Gastrocnemius medialis (tissue), 4 donors: ENCODE measurements at regions not wholly inside any gene's neighbourhood (a gene's known extent, or its start where the extent isn't known, plus 50 kb on each side); places are given as distances from the start of the nearest gene placed in this dataset.

Experiments
- ATAC-seq, 2 donors: fragments of 150-250 bp; one replicate each; pipeline ENCODE4 v1.9.1; 2016
- DNase-seq, 2 donors: peaks; one replicate each; pipeline ENCODE4 v3.0.0-alpha.2; 2019
- H3K27ac ChIP-seq, 4 donors: fragments of 200-600 bp; sonication (generic); 1 replicate in 1 of 4; 2 replicates in 3 of 4; pipeline ENCODE4 v1.5.1; 2016 to 2018; ENCODE audit warnings: mild to moderate bottlenecking in 2 of 4, moderate library complexity in 1 of 4
- H3K27me3 ChIP-seq, 3 donors: fragments of 200-600 bp; sonication (generic) in 2 of 3; 1 replicate in 1 of 3; 2 replicates in 2 of 3; pipeline versions ENCODE4 v1.5.1 to v1.6.0; 2016 to 2019; ENCODE audit warnings: mild to moderate bottlenecking in 1 of 3, moderate library complexity in 1 of 3
- H3K36me3 ChIP-seq, 2 donors: fragments of 200-600 bp; sonication (generic) in 1 of 2; one replicate each; pipeline ENCODE4 v1.5.1; 2017 to 2018
- H3K4me1 ChIP-seq, 2 donors: fragments of 200-600 bp; sonication (generic) in 1 of 2; one replicate each; pipeline ENCODE4 v1.5.1; 2016 to 2017; ENCODE audit warnings: mild to moderate bottlenecking in 2 of 2
- H3K4me3 ChIP-seq, 4 donors: fragments of 200-600 bp; sonication (generic) in 3 of 4; 1 replicate in 1 of 4; 2 replicates in 3 of 4; pipeline ENCODE4 v1.5.1; 2016 to 2019; ENCODE audit warnings: mild to moderate bottlenecking in 2 of 4
- H3K9me3 ChIP-seq, 3 donors: fragments of 200-600 bp; sonication (generic) in 2 of 3; 1 replicate in 1 of 3; 2 replicates in 2 of 3; pipeline ENCODE4 v1.5.1; 2016 to 2019
- POLR2A ChIP-seq, 2 donors: fragments of 450-650 bp; IDR thresholded peaks; one replicate each; pipeline ENCODE4 v1.6.1; 2017; ENCODE audit warnings: antibody characterized with exemption in 2 of 2, mild to moderate bottlenecking in 2 of 2, moderate library complexity in 2 of 2
- in situ Hi-C, 4 donors: fragments of 200-750 bp; cut with MboI; loops; one replicate each; pipeline versions ENCODE4 v1.15.0 to v1.8.0; 2017; ENCODE audit warnings: low sequenced_read_pairs in 4 of 4
- intact Hi-C: fragments of 100-400 bp; cut with DNase I; formaldehyde crosslinking; loops from one replicate; pipeline ENCODE4 v1.15.1; 2023; ENCODE audit warnings: low total_unique reads
- TF ChIP-seq, protein P1 (sequence below), 5 experiments: fragments of 450-650 bp in 3 of 5; fragments of 200-600 bp in 2 of 5; sonication (generic) in 2 of 5; IDR thresholded peaks in 4 of 5; conservative IDR thresholded peaks in 1 of 5; 1 replicate in 4 of 5; 2 replicates in 1 of 5; pipeline ENCODE4 v1.5.1; 2016 to 2019; ENCODE audit warnings: antibody characterized with exemption in 5 of 5, mild to moderate bottlenecking in 3 of 5, moderate library complexity in 3 of 5

GRCh38 chr13:105341256-105341655 is 1194.2 kb downstream of the EFNB2 start:
- Histone ChIP-seq H3K4me1 (no peaks in the 10 kb centered on the region), H3K9me3 (no peaks in the 10 kb centered on the region), H3K4me3 (no peak overlapping the region), H3K36me3 (no peaks in the 10 kb centered on the region), H3K27me3 (no peaks in the 10 kb centered on the region), H3K27ac (no peak overlapping the region)
- intact Hi-C loops (no loop called here), in situ Hi-C loops (no loop called here)
- ATAC-seq (no peak), DNase-seq (no peak)
- TF ChIP-seq, protein P1, sequence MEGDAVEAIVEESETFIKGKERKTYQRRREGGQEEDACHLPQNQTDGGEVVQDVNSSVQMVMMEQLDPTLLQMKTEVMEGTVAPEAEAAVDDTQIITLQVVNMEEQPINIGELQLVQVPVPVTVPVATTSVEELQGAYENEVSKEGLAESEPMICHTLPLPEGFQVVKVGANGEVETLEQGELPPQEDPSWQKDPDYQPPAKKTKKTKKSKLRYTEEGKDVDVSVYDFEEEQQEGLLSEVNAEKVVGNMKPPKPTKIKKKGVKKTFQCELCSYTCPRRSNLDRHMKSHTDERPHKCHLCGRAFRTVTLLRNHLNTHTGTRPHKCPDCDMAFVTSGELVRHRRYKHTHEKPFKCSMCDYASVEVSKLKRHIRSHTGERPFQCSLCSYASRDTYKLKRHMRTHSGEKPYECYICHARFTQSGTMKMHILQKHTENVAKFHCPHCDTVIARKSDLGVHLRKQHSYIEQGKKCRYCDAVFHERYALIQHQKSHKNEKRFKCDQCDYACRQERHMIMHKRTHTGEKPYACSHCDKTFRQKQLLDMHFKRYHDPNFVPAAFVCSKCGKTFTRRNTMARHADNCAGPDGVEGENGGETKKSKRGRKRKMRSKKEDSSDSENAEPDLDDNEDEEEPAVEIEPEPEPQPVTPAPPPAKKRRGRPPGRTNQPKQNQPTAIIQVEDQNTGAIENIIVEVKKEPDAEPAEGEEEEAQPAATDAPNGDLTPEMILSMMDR (IDR thresholded peaks at IDR 0.05 in 4 of 5, conservative IDR thresholded peaks at IDR 0.05 in 1 of 5), result no peak
- no peak for TF ChIP-seq POLR2A (IDR thresholded peaks at IDR 0.05)

DNA sequence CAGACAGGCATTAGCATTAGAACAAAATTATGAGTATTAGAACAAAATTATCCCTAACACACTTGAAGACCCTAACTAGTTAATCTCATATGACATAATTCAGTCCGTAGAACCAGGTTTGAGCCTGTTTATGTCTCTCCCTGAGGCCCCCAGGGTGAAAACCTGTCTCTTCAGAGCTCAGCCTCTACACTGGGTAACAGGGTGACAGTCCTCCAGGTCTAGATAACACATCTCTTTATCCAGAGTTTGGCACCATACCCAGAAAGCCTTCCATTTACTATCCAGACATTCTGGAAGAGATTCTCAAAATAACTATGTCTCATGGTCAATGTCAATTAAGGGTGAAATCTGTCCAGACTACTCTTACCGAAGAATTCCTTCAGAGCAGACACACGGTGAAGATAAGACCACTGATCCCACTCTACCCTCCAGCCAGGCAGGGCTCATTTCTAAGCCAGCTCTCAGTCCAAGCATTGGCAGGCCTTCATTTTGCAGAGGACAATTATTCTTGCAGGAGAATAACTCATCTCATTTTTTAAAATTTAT is 1195.3 kb downstream of the EFNB2 start:
- no peak overlapping the region for H3K27ac ChIP-seq
- no peaks in the 10 kb centered on the region for H3K9me3 ChIP-seq
- no peaks in the 10 kb centered on the region for H3K4me1 ChIP-seq
- H3K4me3 ChIP-seq, result no peak overlapping the region
- TF ChIP-seq, protein P1 (IDR thresholded peaks at IDR 0.05 in 4 of 5, conservative IDR thresholded peaks at IDR 0.05 in 1 of 5), result no peak
- TF ChIP-seq POLR2A (IDR thresholded peaks at IDR 0.05), result no peak
- in situ Hi-C loops (no loop called here), intact Hi-C loops (no loop called here)
- DNase-seq, result no peak
- H3K27me3 ChIP-seq, result no peaks in the 10 kb centered on the region
- H3K36me3 ChIP-seq, result no peaks in the 10 kb centered on the region
- no peak for ATAC-seq

DNA sequence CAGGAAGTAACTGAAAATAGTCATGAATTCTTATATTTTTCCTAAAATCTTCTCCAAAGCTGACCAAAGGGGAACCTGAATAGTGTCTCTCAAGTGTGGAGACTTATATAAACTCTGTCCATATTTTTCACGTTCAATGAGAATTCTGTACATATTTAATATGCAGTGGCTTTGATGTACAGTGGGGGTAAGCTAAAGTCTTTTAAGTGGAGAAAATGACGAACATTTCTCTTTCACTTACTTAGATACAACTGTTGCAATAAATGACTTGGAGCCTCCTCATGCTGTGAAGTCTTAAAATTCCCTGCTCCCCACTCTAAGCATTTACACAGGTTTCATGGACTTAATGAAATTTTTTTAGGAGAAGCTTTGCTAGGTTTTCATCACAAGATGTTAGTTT is 1196.7 kb downstream of the EFNB2 start:
- in situ Hi-C loops, result no loop called here
- Histone ChIP-seq H3K4me1 (no peaks in the 10 kb centered on the region), H3K27me3 (no peaks in the 10 kb centered on the region), H3K36me3 (no peaks in the 10 kb centered on the region), H3K4me3 (no peak overlapping the region), H3K27ac (no peak overlapping the region), H3K9me3 (no peaks in the 10 kb centered on the region)
- no peak for DNase-seq
- no peak for ATAC-seq
- no peak for TF ChIP-seq POLR2A (IDR thresholded peaks at IDR 0.05)
- TF ChIP-seq, protein P1 (IDR thresholded peaks at IDR 0.05 in 4 of 5, conservative IDR thresholded peaks at IDR 0.05 in 1 of 5), result no peak
- intact Hi-C loops, result no loop called here

DNA sequence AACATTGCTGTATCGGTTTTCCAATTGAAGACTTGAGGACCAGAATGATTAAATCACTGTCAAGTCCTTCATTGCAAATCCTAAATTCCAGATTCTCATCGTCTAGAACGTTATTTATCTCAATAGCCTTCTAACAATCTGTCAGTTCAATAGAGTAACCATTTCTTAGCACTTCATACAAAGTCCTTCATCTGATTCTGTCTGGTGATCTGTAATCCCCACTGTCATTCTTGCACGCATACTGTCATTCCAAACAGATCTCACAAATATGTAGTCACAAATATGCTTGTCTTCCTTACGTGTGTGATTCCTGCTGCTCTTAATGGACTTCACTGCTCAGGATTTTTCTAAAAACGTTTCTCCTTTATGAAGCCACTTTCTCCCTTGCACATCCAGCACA is 1197.5 kb downstream of the EFNB2 start:
- no peaks in the 10 kb centered on the region for H3K27me3 ChIP-seq
- H3K4me3 ChIP-seq, result no peak overlapping the region
- H3K4me1 ChIP-seq, result no peaks in the 10 kb centered on the region
- no peaks in the 10 kb centered on the region for H3K9me3 ChIP-seq
- in situ Hi-C loops, result no loop called here
- H3K36me3 ChIP-seq, result no peaks in the 10 kb centered on the region
- DNase-seq (no peak), ATAC-seq (no peak)
- H3K27ac ChIP-seq, result no peak overlapping the region
- intact Hi-C loops, result no loop called here
- TF ChIP-seq POLR2A (IDR thresholded peaks at IDR 0.05), result no peak
- TF ChIP-seq, protein P1 (IDR thresholded peaks at IDR 0.05 in 4 of 5, conservative IDR thresholded peaks at IDR 0.05 in 1 of 5), result no peak
